HG03045 (cell line): ENCODE measurements at regions not wholly inside any gene's neighbourhood (a gene's known extent, or its start where the extent isn't known, plus 50 kb on each side); places are given as distances from the start of the nearest gene placed in this dataset.
A peak's percentile ranks its signal among the peaks of the same experiment; 100 is the strongest.
"Not testable (repeated sequence)": the region's sequence is repeated elsewhere in the genome, so short reads cannot be mapped to it uniquely, and the experiment has no call there.

Experiments
- ATAC-seq: cut with Tn5 transposase; IDR thresholded peaks from one replicate; pipeline ENCODE4 v1.9.1; 2021; ENCODE audit warnings: mild to moderate bottlenecking, moderate library complexity; ENCODE audit not compliant: unreplicated experiment

- ATAC-seq = no peak
These were observed 74.7 kb upstream of the VPREB1 start for GRCh38 chr22:22169923-22170322.

- ATAC-seq = no peak
These were observed 75.4 kb upstream of the VPREB1 start for GRCh38 chr22:22168941-22169867.

- no peak for ATAC-seq
These were observed 76.2 kb upstream of the VPREB1 start for GRCh38 chr22:22168190-22168940.

- ATAC-seq = no peak
These were observed 76.8 kb upstream of the VPREB1 start for GRCh38 chr22:22167791-22168189.

GRCh38 chr22:22166941-22167713, 77.5 kb upstream of the VPREB1 start:
- no peak for ATAC-seq

- ATAC-seq = no peak
These were observed 78.5 kb upstream of the VPREB1 start for GRCh38 chr22:22165936-22166710.

- ATAC-seq = no peak
These were observed 79.9 kb upstream of the VPREB1 start for GRCh38 chr22:22164541-22165272.

GRCh38 chr22:22161924-22162851, 82.4 kb upstream of the VPREB1 start:
- ATAC-seq = peak; percentile 74

GRCh38 chr22:22160768-22161167, 83.8 kb upstream of the VPREB1 start:
- not testable (repeated sequence) for ATAC-seq

GRCh38 chr22:22159384-22159783, 85.2 kb upstream of the VPREB1 start:
- ATAC-seq = no peak

GRCh38 chr22:22158965-22159364, 85.6 kb upstream of the VPREB1 start:
- ATAC-seq = no peak

GRCh38 chr22:22158207-22158816, 86.3 kb upstream of the VPREB1 start:
- no peak for ATAC-seq

GRCh38 chr22:22157348-22157725, 87.2 kb upstream of the VPREB1 start:
- ATAC-seq = peak; percentile 32

GRCh38 chr22:22156716-22157347, 87.8 kb upstream of the VPREB1 start:
- peak; percentile 67 for ATAC-seq

- ATAC-seq = no peak
These were observed 88.3 kb upstream of the VPREB1 start for GRCh38 chr22:22156348-22156715.

- ATAC-seq = no peak
These were observed 89.0 kb upstream of the VPREB1 start for GRCh38 chr22:22155607-22156006.

GRCh38 chr22:22155146-22155545, 89.4 kb upstream of the VPREB1 start:
- no peak for ATAC-seq

GRCh38 chr22:22154040-22154439, 90.5 kb upstream of the VPREB1 start:
- ATAC-seq = no peak
